H1 (cell line): ENCODE measurements at regions not wholly inside any gene's neighbourhood (a gene's known extent, or its start where the extent isn't known, plus 50 kb on each side); places are given as distances from the start of the nearest gene placed in this dataset.

ENCODE experiments used
- TBP ChIP-seq: IDR thresholded peaks from 2 replicates; pipeline ENCODE4 v1.6.1; 2011; ENCODE audit warnings: low read depth, low read length, improper control_type of control experiment
- ZNF274 ChIP-seq: IDR thresholded peaks from 2 replicates; pipeline ENCODE4 v1.7.0; 2012; ENCODE audit warnings: low read length, borderline replicate concordance; ENCODE audit errors: extremely low read depth
- TF ChIP-seq, protein P1 (sequence below): IDR thresholded peaks from 2 replicates; pipeline ENCODE4 v1.6.1; 2012; ENCODE audit warnings: inconsistent platforms

GRCh38 chr15:26157081-26157480 lies 294.0 kb upstream of the ATP10A start (continued):
- TF ChIP-seq, protein P1, sequence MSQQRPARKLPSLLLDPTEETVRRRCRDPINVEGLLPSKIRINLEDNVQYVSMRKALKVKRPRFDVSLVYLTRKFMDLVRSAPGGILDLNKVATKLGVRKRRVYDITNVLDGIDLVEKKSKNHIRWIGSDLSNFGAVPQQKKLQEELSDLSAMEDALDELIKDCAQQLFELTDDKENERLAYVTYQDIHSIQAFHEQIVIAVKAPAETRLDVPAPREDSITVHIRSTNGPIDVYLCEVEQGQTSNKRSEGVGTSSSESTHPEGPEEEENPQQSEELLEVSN = no peak
- TF ChIP-seq ZNF274 (no peak), TBP (no peak)
